HepG2 (cell line): ENCODE measurements at regions not wholly inside any gene's neighbourhood (a gene's known extent, or its start where the extent isn't known, plus 50 kb on each side); places are given as distances from the start of the nearest gene placed in this dataset.

Experiments
- ATAC-seq: fragments of 200-7000 bp; cut with Tn5 transposase; 3 replicates; pipeline ENCODE4 v1.9.1; 2020; ENCODE audit warnings: mild to moderate bottlenecking, moderate library complexity
- BruUV-seq: library from RNA; stranded (reverse); fragments of 400-500 nt; replicated peaks from 2 replicates; lab custom pipeline; 2021; lab: Mats Ljungman, UMichigan
- CTCF ChIA-PET: fragments of 300-600 bp; formaldehyde crosslinking; extraction: SDS; loops from one replicate; lab custom pipeline; 2021; ENCODE audit warnings: low total read pairs, inconsistent platforms, low intra/inter-chr PET ratio; lab: Yijun Ruan, JAX
- POLR2A ChIA-PET: fragments of 350-600 bp; sonication (Branson Sonifier 250); formaldehyde crosslinking; loops from one replicate; lab custom pipeline; 2020; ENCODE audit warnings: antibody characterized with exemption, inconsistent platforms; lab: Yijun Ruan, JAX
- DNase-seq: peaks from one replicate; pipeline ENCODE4 v3.0.0-alpha.2; 2015; ENCODE audit warnings: low spot score
- FAIRE-seq: peaks from 3 replicates; lab custom pipeline; 2011; peaks lifted over from hg19 to GRCh38; lab: Jason Lieb, UNC
- H2AFZ ChIP-seq: one replicate; pipeline ENCODE4 v1.6.1; 2011; ENCODE audit warnings: low read length, inconsistent platforms
- H3K27ac ChIP-seq: fragments of 300-600 bp; 3 replicates; pipeline ENCODE4 v1.8.0; 2011; ENCODE audit warnings: mixed run types, mild to moderate bottlenecking, mixed read lengths, low read length, inconsistent platforms; ENCODE audit not compliant: insufficient read depth; ENCODE audit errors: extremely low read length
- H3K27me3 ChIP-seq, 2 experiments: fragments of 200-600 bp in 1 of 2; 2 replicates in 1 of 2; 3 replicates in 1 of 2; pipeline versions ENCODE4 v1.6.0 to v1.8.0; 2011; ENCODE audit warnings: low read length in 2 of 2, mild to moderate bottlenecking in 2 of 2, moderate library complexity in 2 of 2, inconsistent platforms in 1 of 2; ENCODE audit not compliant: insufficient read depth in 2 of 2, control insufficient read depth in 1 of 2
- H3K36me3 ChIP-seq, 2 experiments: fragments of 200-600 bp in 1 of 2; replicated peaks in 1 of 2; 2 replicates in 1 of 2; 3 replicates in 1 of 2; pipeline versions ENCODE4 v1.5.1 to v1.8.0; 2011; ENCODE audit warnings: low read length in 2 of 2, inconsistent platforms in 1 of 2; ENCODE audit not compliant: insufficient read depth in 2 of 2, control insufficient read depth in 1 of 2
- H3K4me1 ChIP-seq: 2 replicates; pipeline ENCODE4 v1.5.1; 2012; ENCODE audit warnings: low read length, inconsistent platforms; ENCODE audit not compliant: insufficient read depth
- H3K4me2 ChIP-seq: 2 replicates; pipeline ENCODE4 v1.6.0; 2011; ENCODE audit warnings: low read depth, low read length, inconsistent platforms
- H3K4me3 ChIP-seq, 3 experiments: fragments of 200-600 bp in 1 of 3; sonication (generic), shearing (Covaris generic) in 1 of 3; replicated peaks in 1 of 3; 2 replicates each; pipeline ENCODE4 v1.5.1; 2011 to 2016; ENCODE audit warnings: low read length in 3 of 3, inconsistent platforms in 2 of 3, low read depth in 2 of 3, mild to moderate bottlenecking in 2 of 3, control low read depth in 1 of 3, mixed read lengths in 1 of 3; ENCODE audit not compliant: insufficient read depth in 1 of 3
- H3K79me2 ChIP-seq: one replicate; pipeline ENCODE4 v1.6.1; 2011; ENCODE audit warnings: low read length, inconsistent platforms; ENCODE audit not compliant: insufficient read depth
- H3K9ac ChIP-seq: 2 replicates; pipeline ENCODE4 v1.6.0; 2011; ENCODE audit warnings: mild to moderate bottlenecking, low read depth, low read length, inconsistent platforms; ENCODE audit not compliant: insufficient read depth
- H3K9me3 ChIP-seq: 2 replicates; pipeline ENCODE4 v1.5.1; 2012; ENCODE audit warnings: mild to moderate bottlenecking, low read length
- H4K20me1 ChIP-seq: 2 replicates; pipeline ENCODE4 v1.6.0; 2011; ENCODE audit warnings: inconsistent platforms, mild to moderate bottlenecking, low read length, moderate library complexity; ENCODE audit not compliant: insufficient read depth
- CBX2 ChIP-seq, 2 experiments: fragments of 200-600 bp in 1 of 2; sonication (generic); formaldehyde crosslinking in 1 of 2; IDR thresholded peaks; 2 replicates each; pipeline versions ENCODE4 v1.7.0 to v1.8.1; 2018 to 2022; ENCODE audit warnings: low read depth in 2 of 2, low read length in 1 of 2, mild to moderate bottlenecking in 1 of 2, missing genetic modification reagents in 1 of 2
- FLYWCH1 ChIP-seq: sonication (generic); formaldehyde crosslinking; IDR thresholded peaks from 2 replicates; pipeline ENCODE4 v1.8.1; 2023; ENCODE audit warnings: mild to moderate bottlenecking, missing genetic modification reagents
- HMG20B ChIP-seq: conservative IDR thresholded peaks from 2 replicates; pipeline ENCODE4 v1.6.1; 2016; ENCODE audit warnings: missing genetic modification reagents, missing compliant biosample characterization
- HMGA1 ChIP-seq: sonication (generic); formaldehyde crosslinking; conservative IDR thresholded peaks from 2 replicates; pipeline ENCODE4 v1.4.0; 2020; ENCODE audit warnings: missing genetic modification reagents
- NFRKB ChIP-seq: fragments of 450-650 bp; IDR thresholded peaks from 2 replicates; pipeline ENCODE4 v1.6.1; 2017
- RNF2 ChIP-seq: fragments of 450-650 bp; conservative IDR thresholded peaks from 2 replicates; pipeline ENCODE4 v1.6.1; 2016; ENCODE audit warnings: low read depth
- RXRB ChIP-seq: IDR thresholded peaks from 2 replicates; pipeline ENCODE4 v1.6.1; 2016; ENCODE audit warnings: borderline replicate concordance, missing genetic modification reagents, missing compliant biosample characterization
- SPEN ChIP-seq: sonication (generic); formaldehyde crosslinking; IDR thresholded peaks from 2 replicates; pipeline ENCODE4 v1.5.1; 2020; ENCODE audit warnings: low read depth, mild to moderate bottlenecking, missing genetic modification reagents
- SRSF1 ChIP-seq: fragments of 200-400 bp; formaldehyde crosslinking; optimal IDR thresholded peaks from 2 replicates; pipeline ENCODE3; 2017; ENCODE audit warnings: mild to moderate bottlenecking, low read depth, low read length, moderate library complexity
- ZEB1 ChIP-seq: IDR thresholded peaks from 2 replicates; pipeline ENCODE4 v1.6.1; 2012; ENCODE audit warnings: mild to moderate bottlenecking, low read depth, inconsistent platforms; ENCODE audit not compliant: insufficient replicate concordance
- ZNF605 ChIP-seq: sonication (generic); formaldehyde crosslinking; IDR thresholded peaks from 2 replicates; pipeline ENCODE4 v1.8.0; 2022; ENCODE audit warnings: mild to moderate bottlenecking, missing genetic modification reagents
- WGBS: methylation state at CpG from one replicate; pipeline ENCODE4 v1.1.6; 2017; ENCODE audit warnings: low lambda C conversion rate; 5-methylcytosine and 5-hydroxymethylcytosine counted together
- in situ Hi-C: cut with HindIII; loops from 2 replicates; pipeline ENCODE4 v1.10.0; 2017; ENCODE audit warnings: low pct_unique_long_range_greater_than_20kb; ENCODE audit not compliant: extremely low pct_ligation_motif_present
- intact Hi-C: fragments of 100-400 bp; cut with micrococcal nuclease; formaldehyde crosslinking; loops from one replicate; pipeline ENCODE4 v1.10.0; 2022; ENCODE audit not compliant: unreplicated experiment
- TF ChIP-seq, protein P1 (sequence below): sonication (generic); formaldehyde crosslinking; IDR thresholded peaks from 2 replicates; pipeline ENCODE4 v1.4.0; 2020; ENCODE audit warnings: missing genetic modification reagents, low read depth, mild to moderate bottlenecking, borderline replicate concordance

DNA sequence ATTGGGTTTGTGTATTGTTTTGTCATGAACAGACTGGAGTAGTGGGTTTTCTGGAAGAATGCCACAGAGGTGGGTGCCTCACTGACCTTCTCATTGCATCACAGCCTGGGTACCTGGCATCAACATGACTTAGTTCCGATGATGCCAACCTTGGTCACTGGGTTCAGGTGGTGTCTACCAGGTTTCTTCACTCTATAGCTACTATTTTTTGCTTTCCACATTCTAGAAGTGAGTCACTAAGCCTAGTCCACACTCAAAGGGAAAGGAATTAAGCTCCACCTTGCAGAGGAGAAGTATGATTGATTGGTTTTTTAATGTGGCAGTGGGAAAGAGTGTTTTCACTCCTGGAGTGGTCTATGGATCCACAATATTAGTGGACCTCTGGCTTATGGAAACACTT lies 391.9 kb downstream of the DMRT2 start:
- 22% methylated on average over 1 of the region's 1 CpG for WGBS
- BruUV-seq = no TSS peak
- Histone ChIP-seq H2AFZ (no peak overlapping the region), H3K9me3 (no peaks in the 10 kb centered on the region), H3K4me1 (no peaks in the 10 kb centered on the region), H3K79me2 (no peaks in the 10 kb centered on the region), H3K27me3 (no peaks in the 10 kb centered on the region), H4K20me1 (no peaks in the 10 kb centered on the region)
- intact Hi-C loops = no loop called here
- CTCF ChIA-PET = no interaction called here
- no peak for DNase-seq
- TF ChIP-seq HMG20B (CRISPR knock-in tag) (no peak), SPEN (CRISPR knock-in tag) (no peak), FLYWCH1 (CRISPR knock-in tag) (no peak), HMGA1 (CRISPR knock-in tag) (no peak), ZNF605 (CRISPR knock-in tag) (no peak), NFRKB (no peak), ZEB1 (no peak), RXRB (CRISPR knock-in tag) (no peak), SRSF1 (no peak)
- TF ChIP-seq, all 625 proteins: peak for 0
- Histone ChIP-seq H3K9ac (no peak overlapping the region), H3K4me3 (no peak overlapping the region), H3K4me2 (no peak overlapping the region), H3K27ac (no peak overlapping the region), H3K36me3 (no peaks in the 10 kb centered on the region)
- FAIRE-seq = no peak
- in situ Hi-C loops = no loop called here
- no peak for ATAC-seq
- POLR2A ChIA-PET = no interaction called here

DNA sequence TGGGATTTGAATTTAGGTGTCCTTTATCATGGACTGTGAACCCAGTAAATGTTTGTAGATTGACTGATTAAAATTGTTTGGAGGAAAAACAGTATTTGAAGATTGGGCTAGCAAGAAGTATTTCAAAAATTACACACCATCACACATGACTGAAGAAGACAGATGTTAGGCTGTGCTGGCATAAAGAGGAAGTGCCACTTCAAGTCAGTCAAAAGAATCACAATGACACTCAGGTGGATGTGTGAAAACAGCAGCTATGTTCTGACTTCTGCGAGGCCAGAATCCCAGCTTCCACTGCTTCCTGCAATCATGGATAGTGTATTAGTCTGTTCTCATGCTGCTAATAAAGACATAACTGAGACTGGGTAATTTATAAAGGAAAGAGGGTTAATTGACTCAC lies 393.3 kb downstream of the DMRT2 start:
- intact Hi-C loops (no loop called here), in situ Hi-C loops (no loop called here)
- Histone ChIP-seq H3K9ac (no peak overlapping the region), H2AFZ (no peak overlapping the region), H3K36me3 (no peaks in the 10 kb centered on the region), H3K9me3 (no peaks in the 10 kb centered on the region), H3K79me2 (no peaks in the 10 kb centered on the region), H3K4me2 (no peak overlapping the region), H3K4me1 (no peaks in the 10 kb centered on the region), H3K27me3 (no peaks in the 10 kb centered on the region), H3K27ac (no peak overlapping the region), H3K4me3 (no peak overlapping the region), H4K20me1 (no peaks in the 10 kb centered on the region)
- WGBS = 8% methylated on average over 1 of the region's 1 CpG
- FAIRE-seq (no peak), DNase-seq (no peak), ATAC-seq (no peak)
- TF ChIP-seq, protein P1, sequence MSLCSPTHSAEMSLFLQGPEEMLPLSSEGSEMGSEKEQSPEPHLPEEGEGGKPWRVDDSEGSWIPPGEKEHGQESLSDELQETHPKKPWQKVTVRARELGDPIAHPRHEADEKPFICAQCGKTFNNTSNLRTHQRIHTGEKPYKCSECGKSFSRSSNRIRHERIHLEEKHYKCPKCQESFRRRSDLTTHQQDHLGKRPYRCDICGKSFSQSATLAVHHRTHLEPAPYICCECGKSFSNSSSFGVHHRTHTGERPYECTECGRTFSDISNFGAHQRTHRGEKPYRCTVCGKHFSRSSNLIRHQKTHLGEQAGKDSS (CRISPR knock-in tag) = no peak
- no peak for TF ChIP-seq RNF2
- TF ChIP-seq CBX2 (IDR thresholded peaks at IDR 0.05; ENCODE audit: low read depth, low read length) = no peak
- no peak for TF ChIP-seq CBX2 (CRISPR knock-in tag; IDR thresholded peaks at IDR 0.05; ENCODE audit: low read depth)
- CTCF ChIA-PET = no interaction called here
- POLR2A ChIA-PET = no interaction called here
- no TSS peak for BruUV-seq
